Activated CD4-positive, alpha-beta T cell treated with anti-CD3 and anti-CD28 coated beads, Interleukin-2, amount 10 ng/mL, durations not matched to agents 7 days and 5 days (primary cell): ENCODE measurements at regions not wholly inside any gene's neighbourhood (a gene's known extent, or its start where the extent isn't known, plus 50 kb on each side); places are given as distances from the start of the nearest gene placed in this dataset.
"Not testable (repeated sequence)": the region's sequence is repeated elsewhere in the genome, so short reads cannot be mapped to it uniquely, and the experiment has no call there.

Experiments used
- CTCF ChIA-PET: fragments of 350-600 bp; sonication (Branson Sonifier 250); formaldehyde crosslinking; loops from one replicate; lab custom pipeline; 2021; ENCODE audit warnings: antibody characterized with exemption; lab: Charles Lee
- POLR2A ChIA-PET: fragments of 350-600 bp; sonication (Branson Sonifier 250); formaldehyde crosslinking; loops from one replicate; lab custom pipeline; 2021; ENCODE audit warnings: antibody characterized with exemption; lab: Charles Lee
- DNase-seq: peaks from one replicate; pipeline ENCODE4 v3.0.0-alpha.2; 2020
- H3K27ac Mint-ChIP-seq: one replicate; pipeline ENCODE4 v1.8.0; 2021; ENCODE audit warnings: mild to moderate bottlenecking, moderate library complexity, mixed read lengths
- H3K27me3 Mint-ChIP-seq: one replicate; pipeline ENCODE4 v1.8.0; 2021; ENCODE audit warnings: mixed read lengths
- H3K36me3 Mint-ChIP-seq: one replicate; pipeline ENCODE4 v1.8.0; 2021; ENCODE audit warnings: low read depth, mixed read lengths
- H3K4me1 Mint-ChIP-seq: one replicate; pipeline ENCODE4 v1.8.0; 2021; ENCODE audit warnings: mixed read lengths
- H3K4me3 Mint-ChIP-seq: one replicate; pipeline ENCODE4 v1.8.0; 2021; ENCODE audit warnings: mild to moderate bottlenecking, moderate library complexity, mixed read lengths
- H3K9me3 Mint-ChIP-seq: one replicate; pipeline ENCODE4 v1.8.0; 2021; ENCODE audit warnings: mixed read lengths

DNA sequence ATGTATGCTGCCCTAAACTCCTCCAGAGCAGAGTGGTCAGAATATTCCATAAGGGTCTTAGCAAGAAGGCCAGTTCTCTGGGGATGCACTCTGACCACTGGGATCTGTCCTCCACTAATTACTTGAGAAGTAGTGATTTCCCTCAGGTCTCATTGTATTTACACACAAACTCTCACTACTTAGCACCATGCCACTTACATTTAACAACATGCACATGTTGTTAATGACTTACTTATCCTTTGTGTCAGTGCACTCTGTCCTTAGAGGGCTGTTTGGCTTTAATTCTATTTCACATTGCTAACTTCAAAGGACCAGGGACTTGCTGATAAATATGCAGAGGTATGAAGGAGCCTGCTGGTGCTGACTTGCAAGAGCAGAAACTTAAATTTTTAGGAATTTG is 1415.5 kb upstream of the ACVR2A start:
- Mint-ChIP-seq H3K27me3 (no peaks in the 10 kb centered on the region), H3K4me3 (no peak overlapping the region), H3K27ac (no peak overlapping the region), H3K4me1 (no peaks in the 10 kb centered on the region), H3K9me3 (no peaks in the 10 kb centered on the region), H3K36me3 (no peaks in the 10 kb centered on the region)
- ChIA-PET CTCF (no interaction called here), POLR2A (no interaction called here)
- DNase-seq, result no peak

DNA sequence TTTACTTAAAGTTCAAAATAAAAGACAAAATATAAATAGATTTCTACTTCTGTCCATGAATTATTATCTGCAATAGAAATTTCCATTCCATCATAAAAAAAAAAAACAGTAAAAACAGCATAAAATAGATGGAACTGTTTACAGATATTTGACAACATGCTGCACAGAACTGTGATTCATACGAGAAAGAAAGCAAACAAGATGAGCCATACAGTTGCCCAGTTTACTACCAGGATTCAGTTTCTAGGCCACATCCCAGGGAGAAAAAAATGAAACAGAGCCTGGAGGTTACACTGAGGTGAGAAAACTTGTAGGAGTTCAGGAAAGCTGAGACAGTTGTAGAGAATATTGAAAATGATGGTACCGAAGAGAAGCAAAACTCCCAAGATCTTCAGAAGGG is 1426.9 kb upstream of the ACVR2A start:
- Mint-ChIP-seq H3K27me3 (no peaks in the 10 kb centered on the region), H3K9me3 (no peaks in the 10 kb centered on the region), H3K4me1 (no peaks in the 10 kb centered on the region), H3K27ac (no peak overlapping the region), H3K36me3 (no peaks in the 10 kb centered on the region), H3K4me3 (no peak overlapping the region)
- ChIA-PET CTCF (no interaction called here), POLR2A (no interaction called here)
- DNase-seq, result no peak

DNA sequence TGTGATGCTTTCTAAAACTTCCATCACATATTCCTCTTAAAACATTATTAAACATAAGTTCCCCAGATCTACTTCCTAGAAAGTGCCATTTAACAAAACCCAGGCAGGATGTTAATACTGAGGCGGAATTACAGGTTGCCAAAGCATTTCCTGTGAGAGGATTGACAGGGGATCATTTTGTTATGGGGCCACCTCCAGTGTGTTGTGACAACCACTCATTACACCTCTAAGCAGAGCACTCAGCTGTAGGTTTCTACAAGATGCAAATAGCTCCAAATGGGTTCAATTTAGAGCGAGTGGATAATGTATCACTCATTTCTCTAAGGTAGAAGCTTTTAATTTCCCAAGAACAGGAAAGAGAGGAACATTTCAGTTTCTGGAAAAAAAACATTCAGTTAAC is 1429.5 kb upstream of the ACVR2A start:
- Mint-ChIP-seq H3K9me3 (no peaks in the 10 kb centered on the region), H3K4me1 (no peaks in the 10 kb centered on the region), H3K27me3 (no peaks in the 10 kb centered on the region), H3K4me3 (no peak overlapping the region), H3K27ac (no peak overlapping the region), H3K36me3 (no peaks in the 10 kb centered on the region)
- ChIA-PET CTCF (no interaction called here), POLR2A (no interaction called here)
- no peak for DNase-seq

DNA sequence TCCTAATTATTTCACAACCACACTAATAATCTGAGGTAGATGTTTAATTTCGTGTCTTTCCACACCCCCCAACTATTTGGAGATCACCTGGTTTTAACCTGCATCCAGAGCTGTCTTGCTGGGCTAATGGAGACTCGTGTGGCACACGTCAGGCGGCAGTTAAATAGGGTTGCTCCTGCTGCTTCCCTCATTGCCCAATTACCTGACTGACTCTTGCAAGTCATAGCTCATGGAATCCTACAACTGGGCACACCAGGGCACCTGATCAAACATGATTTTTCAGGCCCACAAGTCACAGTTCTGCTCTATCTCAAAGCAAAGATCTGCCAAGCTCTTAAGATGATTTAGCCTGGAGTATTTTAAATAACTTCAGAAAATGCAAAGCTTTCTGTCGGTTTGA is 1430.4 kb upstream of the ACVR2A start:
- Mint-ChIP-seq H3K4me3 (no peak overlapping the region), H3K27ac (no peak overlapping the region), H3K9me3 (no peaks in the 10 kb centered on the region), H3K4me1 (no peaks in the 10 kb centered on the region), H3K36me3 (no peaks in the 10 kb centered on the region), H3K27me3 (no peaks in the 10 kb centered on the region)
- POLR2A ChIA-PET, result no interaction called here
- CTCF ChIA-PET, result no interaction called here
- DNase-seq, result no peak

DNA sequence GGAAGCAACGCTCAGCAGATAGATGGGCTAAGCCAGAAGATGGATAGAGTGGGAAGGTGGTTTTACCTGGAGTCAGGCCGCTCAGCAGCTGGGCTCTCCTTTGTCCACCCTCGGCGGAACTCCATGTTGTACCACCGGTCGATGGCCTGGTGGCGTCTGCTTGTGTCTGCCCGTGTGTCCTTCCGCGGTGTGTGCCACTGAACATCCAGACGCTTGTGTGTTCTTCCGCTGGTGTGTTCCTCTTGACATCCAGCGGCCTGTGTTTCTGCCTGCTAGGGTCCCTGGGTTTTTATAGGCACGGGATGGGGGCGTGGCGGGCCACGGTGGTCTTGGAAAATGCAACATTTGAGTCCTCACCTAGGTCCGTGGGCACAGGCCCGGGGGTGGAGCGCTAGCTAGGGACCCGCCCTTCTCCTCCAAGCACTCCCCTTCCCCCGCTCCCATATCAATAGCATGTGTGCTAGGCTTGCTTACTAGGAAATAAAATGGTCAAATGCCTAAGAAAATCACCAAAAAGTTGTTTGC is 1431.7 kb upstream of the ACVR2A start:
- H3K27ac Mint-ChIP-seq, result no peak overlapping the region
- no peaks in the 10 kb centered on the region for H3K4me1 Mint-ChIP-seq
- no peaks in the 10 kb centered on the region for H3K27me3 Mint-ChIP-seq
- no peaks in the 10 kb centered on the region for H3K9me3 Mint-ChIP-seq
- POLR2A ChIA-PET, result no interaction called here
- no peak overlapping the region for H3K4me3 Mint-ChIP-seq
- no peak for DNase-seq
- no peaks in the 10 kb centered on the region for H3K36me3 Mint-ChIP-seq
- CTCF ChIA-PET, result no interaction called here

DNA sequence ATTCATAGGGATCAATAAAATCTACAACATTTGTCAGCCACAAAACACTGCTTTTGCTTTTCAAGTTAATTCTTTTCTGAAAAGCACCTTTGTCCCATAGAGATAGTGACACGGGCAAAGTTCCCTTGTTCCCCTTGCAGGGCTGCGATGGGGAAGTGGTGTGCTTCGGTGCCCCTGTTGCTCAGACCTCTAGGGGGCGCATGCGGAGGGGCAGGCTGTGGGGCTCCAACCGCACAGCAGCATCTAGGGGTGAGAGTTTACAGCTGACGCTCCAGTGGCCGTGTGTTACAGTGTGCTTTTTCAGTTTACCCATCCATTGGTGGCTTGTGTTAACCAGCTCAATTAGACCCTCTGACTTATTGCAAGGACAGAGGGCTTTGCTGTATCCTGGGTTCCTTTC is 1432.2 kb upstream of the ACVR2A start:
- H3K4me1 Mint-ChIP-seq, result no peaks in the 10 kb centered on the region
- POLR2A ChIA-PET, result no interaction called here
- no peaks in the 10 kb centered on the region for H3K9me3 Mint-ChIP-seq
- H3K27ac Mint-ChIP-seq, result no peak overlapping the region
- no peak for DNase-seq
- no peaks in the 10 kb centered on the region for H3K27me3 Mint-ChIP-seq
- no peaks in the 10 kb centered on the region for H3K36me3 Mint-ChIP-seq
- CTCF ChIA-PET, result no interaction called here
- no peak overlapping the region for H3K4me3 Mint-ChIP-seq

DNA sequence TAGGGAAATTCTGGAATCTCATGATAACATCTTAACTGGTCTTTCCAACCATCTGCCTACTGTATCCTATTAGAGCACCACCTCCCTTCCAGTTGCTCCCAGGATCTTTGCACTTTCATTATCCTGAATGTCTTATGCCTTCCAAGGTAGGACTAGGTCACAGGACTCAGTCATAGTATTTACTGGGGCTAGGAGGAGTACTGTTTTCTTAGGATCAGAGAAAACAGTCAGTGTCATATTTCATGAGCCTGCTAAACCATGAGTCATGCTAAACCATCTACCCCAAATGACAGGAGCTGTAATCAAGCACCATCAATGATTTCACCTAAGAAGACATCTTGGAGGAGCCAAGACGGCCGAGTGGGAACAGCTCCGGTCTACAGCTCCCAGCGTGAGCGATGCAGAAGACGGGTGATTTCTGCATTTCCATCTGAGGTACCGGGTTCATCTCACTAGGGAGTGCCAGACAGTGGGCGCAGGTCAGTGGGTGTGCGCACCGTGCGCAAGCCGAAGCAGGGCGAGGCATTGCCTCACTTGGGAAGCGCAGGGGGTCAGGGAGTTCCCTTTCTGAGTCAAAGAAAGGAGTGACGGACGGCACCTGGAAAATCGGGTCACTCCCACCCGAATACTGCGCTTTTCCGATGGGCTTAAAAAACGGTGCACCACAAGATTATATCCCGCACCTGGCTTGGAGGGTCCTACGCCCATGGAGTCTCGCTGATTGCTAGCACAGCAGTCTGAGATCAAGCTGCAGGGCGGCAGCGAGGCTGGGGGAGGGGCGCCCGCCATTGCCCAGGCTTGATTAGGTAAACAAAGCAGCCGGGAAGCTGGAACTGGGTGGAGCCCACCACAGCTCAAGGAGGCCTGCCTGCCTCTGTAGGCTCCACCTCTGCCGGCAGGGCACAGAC is 1439.2 kb upstream of the ACVR2A start:
- H3K27ac Mint-ChIP-seq, DNase-seq, H3K4me1 Mint-ChIP-seq, H3K4me3 Mint-ChIP-seq, CTCF ChIA-PET, H3K9me3 Mint-ChIP-seq, H3K27me3 Mint-ChIP-seq, H3K36me3 Mint-ChIP-seq, POLR2A ChIA-PET: not testable (repeated sequence)

DNA sequence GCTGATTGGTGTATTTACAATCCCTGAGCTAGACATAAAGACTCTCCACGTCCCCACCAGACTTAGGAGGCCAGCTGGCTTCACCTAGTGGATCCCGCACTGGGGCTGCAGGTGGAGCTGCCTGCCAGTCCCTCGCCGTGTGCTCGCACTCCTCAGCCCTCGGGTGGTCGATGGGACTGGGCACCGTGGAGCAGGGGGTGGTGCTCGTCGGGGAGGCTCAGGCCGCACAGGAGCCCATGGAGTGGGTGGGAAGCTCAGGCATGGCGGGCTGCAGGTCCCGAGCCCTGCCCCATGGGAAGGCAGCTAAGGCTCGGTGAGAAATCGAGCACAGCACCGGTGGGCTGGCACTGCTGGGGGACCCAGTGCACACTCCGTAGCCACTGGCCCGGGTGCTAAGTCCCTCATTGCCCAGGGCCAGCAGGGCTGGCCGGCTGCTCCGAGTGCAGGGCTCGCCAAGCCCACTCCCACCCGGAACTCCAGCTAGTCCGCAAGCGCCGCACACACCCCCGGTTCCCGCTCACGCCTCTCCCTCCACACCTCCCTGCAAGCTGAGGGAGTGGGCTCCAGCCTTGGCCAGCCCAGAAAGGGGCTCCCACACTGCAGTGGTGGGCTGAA is 1441.2 kb upstream of the ACVR2A start:
- H3K4me1 Mint-ChIP-seq, H3K36me3 Mint-ChIP-seq, CTCF ChIA-PET, DNase-seq, POLR2A ChIA-PET, H3K4me3 Mint-ChIP-seq, H3K27me3 Mint-ChIP-seq, H3K9me3 Mint-ChIP-seq, H3K27ac Mint-ChIP-seq: not testable (repeated sequence)

DNA sequence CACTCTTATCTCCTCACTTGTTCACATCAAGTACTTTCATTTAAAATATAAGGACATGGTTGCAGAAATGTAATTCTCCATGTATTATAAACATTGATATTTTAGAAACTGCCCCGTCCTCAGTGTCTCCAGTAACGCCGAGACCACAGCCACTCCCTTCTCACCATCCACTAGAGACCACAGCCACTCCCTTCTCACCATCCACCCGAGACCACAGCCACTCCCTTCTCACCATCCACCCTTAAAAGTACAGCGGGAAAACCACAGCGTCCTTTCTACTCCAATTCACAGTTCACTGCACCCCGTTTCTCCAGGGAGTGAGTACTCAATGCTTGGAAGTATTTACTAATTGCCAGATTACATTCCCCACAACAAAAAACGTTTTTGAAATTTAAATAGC is 1452.2 kb upstream of the ACVR2A start:
- Mint-ChIP-seq H3K27me3 (no peaks in the 10 kb centered on the region), H3K9me3 (no peaks in the 10 kb centered on the region), H3K4me3 (no peak overlapping the region), H3K4me1 (no peaks in the 10 kb centered on the region), H3K27ac (no peak overlapping the region), H3K36me3 (no peaks in the 10 kb centered on the region)
- ChIA-PET POLR2A (no interaction called here), CTCF (no interaction called here)
- no peak for DNase-seq

DNA sequence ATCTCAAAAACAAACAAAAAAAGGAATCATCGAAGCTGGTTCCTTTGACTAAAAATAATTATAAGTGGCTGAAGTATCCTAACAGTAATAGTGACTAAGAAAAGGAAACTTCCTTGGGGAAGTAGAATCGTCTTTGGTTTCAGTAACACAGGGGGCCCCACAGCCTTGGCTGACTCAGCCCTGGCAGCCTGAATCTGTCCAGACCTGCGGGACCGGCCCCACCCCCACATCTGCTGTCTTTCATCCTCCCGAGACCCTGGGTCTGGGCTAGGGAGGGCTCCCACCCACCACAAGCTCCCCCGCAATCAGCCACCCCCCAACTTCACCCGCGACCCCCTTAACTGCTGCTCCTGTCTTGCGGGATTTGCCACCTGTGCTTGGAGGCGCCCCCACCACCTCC is 1452.6 kb upstream of the ACVR2A start:
- ChIA-PET POLR2A (no interaction called here), CTCF (no interaction called here)
- Mint-ChIP-seq H3K4me3 (no peak overlapping the region), H3K36me3 (no peaks in the 10 kb centered on the region), H3K9me3 (no peaks in the 10 kb centered on the region), H3K27me3 (no peaks in the 10 kb centered on the region), H3K27ac (no peak overlapping the region), H3K4me1 (no peaks in the 10 kb centered on the region)
- DNase-seq, result no peak

DNA sequence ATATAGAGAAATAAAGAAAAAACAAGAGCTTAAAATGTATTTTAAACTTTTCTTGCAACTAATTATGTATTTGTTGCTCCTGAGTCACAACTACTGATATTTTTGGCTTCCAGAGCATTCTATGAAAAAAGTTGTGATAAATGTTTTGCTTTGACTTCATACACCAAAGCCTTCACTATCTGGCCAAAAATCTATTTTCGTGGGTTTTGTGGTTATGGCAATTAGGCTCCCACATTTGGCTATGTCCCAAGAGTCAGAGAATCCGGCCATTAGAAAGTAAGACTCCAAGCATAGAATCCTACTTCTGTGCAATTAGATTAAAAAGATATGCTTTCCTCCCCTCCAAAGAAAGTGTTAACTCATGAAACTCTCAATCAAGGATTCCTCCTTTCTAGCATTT is 1456.1 kb upstream of the ACVR2A start:
- Mint-ChIP-seq H3K9me3 (no peaks in the 10 kb centered on the region), H3K27ac (no peak overlapping the region), H3K4me3 (no peak overlapping the region), H3K27me3 (no peaks in the 10 kb centered on the region), H3K4me1 (no peaks in the 10 kb centered on the region), H3K36me3 (no peaks in the 10 kb centered on the region)
- ChIA-PET POLR2A (no interaction called here), CTCF (no interaction called here)
- DNase-seq, result no peak

DNA sequence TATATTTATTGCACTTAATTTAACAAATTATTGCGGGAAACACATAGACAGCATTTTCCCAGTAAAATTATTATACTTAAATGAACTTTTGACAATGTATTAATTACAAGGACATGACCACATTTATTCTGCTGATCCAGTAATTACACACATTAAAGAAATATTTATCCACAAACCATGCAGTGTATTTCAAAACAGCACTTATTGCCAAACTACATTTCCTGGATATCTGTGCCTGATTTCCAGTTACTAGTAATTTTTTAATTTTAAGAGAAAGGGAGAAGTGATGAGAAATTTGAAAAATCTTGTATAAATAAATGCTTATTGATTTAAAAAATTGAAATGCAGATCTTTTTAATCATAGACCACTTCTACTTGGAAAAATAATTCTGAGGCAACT is 1458.7 kb upstream of the ACVR2A start:
- no peak for DNase-seq
- Mint-ChIP-seq H3K4me1 (no peaks in the 10 kb centered on the region), H3K4me3 (no peak overlapping the region), H3K27me3 (no peaks in the 10 kb centered on the region), H3K9me3 (no peaks in the 10 kb centered on the region), H3K36me3 (no peaks in the 10 kb centered on the region), H3K27ac (no peak overlapping the region)
- ChIA-PET POLR2A (no interaction called here), CTCF (no interaction called here)

DNA sequence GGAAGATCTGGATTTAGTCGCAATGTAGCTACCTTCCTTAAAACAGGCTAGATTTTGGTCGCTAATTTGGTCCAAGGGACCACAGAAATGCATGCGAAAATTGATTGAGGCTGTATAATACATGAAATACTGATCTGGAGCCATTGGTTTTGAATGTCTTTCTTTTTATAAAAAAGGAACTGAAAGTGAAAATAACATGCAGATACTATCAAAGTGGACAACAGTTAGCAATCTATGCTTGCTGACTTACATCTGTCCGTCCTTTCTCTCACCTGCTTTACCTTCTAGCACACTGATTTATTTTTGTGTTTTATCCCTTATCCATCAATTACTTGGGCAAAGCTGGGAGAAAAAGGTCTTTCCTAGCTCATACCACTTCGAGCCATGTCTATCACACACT is 1459.8 kb upstream of the ACVR2A start:
- no peaks in the 10 kb centered on the region for H3K36me3 Mint-ChIP-seq
- H3K4me1 Mint-ChIP-seq, result no peaks in the 10 kb centered on the region
- no peak overlapping the region for H3K27ac Mint-ChIP-seq
- H3K9me3 Mint-ChIP-seq, result no peaks in the 10 kb centered on the region
- DNase-seq, result no peak
- no peaks in the 10 kb centered on the region for H3K27me3 Mint-ChIP-seq
- H3K4me3 Mint-ChIP-seq, result no peak overlapping the region
- CTCF ChIA-PET, result no interaction called here
- POLR2A ChIA-PET, result no interaction called here
